ENCODE measurements at regions not wholly inside any gene's neighbourhood (a gene's known extent, or its start where the extent isn't known, plus 50 kb on each side); places are given as distances from the start of the nearest gene placed in this dataset.

- no peak overlapping the region for H3K27ac ChIP-seq (ENCODE audit: low read depth, low read length)
- TF ChIP-seq CTCF (IDR thresholded peaks at IDR 0.05; ENCODE audit: insufficient read depth, low read length, poor library complexity, severe bottlenecking) (no peak), EZH2phosphoT487 (conservative IDR thresholded peaks at IDR 0.05; ENCODE audit: low read length) (no peak)
Observed at GRCh38 chr17:63268827-63269226, 177.3 kb downstream of the CYB561 start.

GRCh38 chr17:63270610-63271009, 175.5 kb downstream of the CYB561 start:
- H3K9me3 ChIP-seq (ENCODE audit: insufficient read depth, low read length): no peaks in the 10 kb centered on the region
- H3K27ac ChIP-seq (ENCODE audit: low read depth, low read length): no peak overlapping the region
- H3K4me3 ChIP-seq (ENCODE audit: insufficient read depth, low read length, poor library complexity, severe bottlenecking): no peak overlapping the region
- H3K9ac ChIP-seq (ENCODE audit: low read length): no peak overlapping the region
- TF ChIP-seq EZH2phosphoT487 (conservative IDR thresholded peaks at IDR 0.05; ENCODE audit: low read length) (no peak), CTCF (IDR thresholded peaks at IDR 0.05; ENCODE audit: insufficient read depth, low read length, poor library complexity, severe bottlenecking) (no peak)
- no peaks in the 10 kb centered on the region for H4K20me1 ChIP-seq (ENCODE audit: low read depth, low read length)
- H3K79me2 ChIP-seq (ENCODE audit: insufficient read depth, low read length): no peaks in the 10 kb centered on the region
- no peak overlapping the region for H3K4me2 ChIP-seq (ENCODE audit: low read depth, low read length, poor library complexity, severe bottlenecking)
- H3K36me3 ChIP-seq (ENCODE audit: low read length): no peaks in the 10 kb centered on the region
- H3F3A ChIP-seq (ENCODE audit: insufficient read depth): no peaks in the 10 kb centered on the region
- no peaks in the 10 kb centered on the region for H3K9me2 ChIP-seq (replicated peaks; ENCODE audit: insufficient read depth, low read length)
- H2AFZ ChIP-seq (ENCODE audit: low read depth, low read length, severe bottlenecking): no peak overlapping the region
- no peaks in the 10 kb centered on the region for H3K27me3 ChIP-seq (ENCODE audit: low read length)

More at GRCh38 chr17:63268827-63269226, 177.3 kb downstream of the CYB561 start:
- Histone ChIP-seq H3K36me3 (ENCODE audit: low read length) (no peaks in the 10 kb centered on the region), H4K20me1 (ENCODE audit: low read depth, low read length) (no peaks in the 10 kb centered on the region), H3F3A (ENCODE audit: insufficient read depth) (no peaks in the 10 kb centered on the region), H3K27me3 (ENCODE audit: low read length) (no peaks in the 10 kb centered on the region), H3K9me2 (replicated peaks; ENCODE audit: insufficient read depth, low read length) (no peaks in the 10 kb centered on the region), H3K9me3 (ENCODE audit: insufficient read depth, low read length) (no peaks in the 10 kb centered on the region), H3K4me2 (ENCODE audit: low read depth, low read length, poor library complexity, severe bottlenecking) (no peak overlapping the region), H3K4me3 (ENCODE audit: insufficient read depth, low read length, poor library complexity, severe bottlenecking) (no peak overlapping the region), H2AFZ (ENCODE audit: low read depth, low read length, severe bottlenecking) (no peak overlapping the region), H3K79me2 (ENCODE audit: insufficient read depth, low read length) (no peaks in the 10 kb centered on the region), H3K9ac (ENCODE audit: low read length) (no peak overlapping the region)

- TF ChIP-seq EZH2phosphoT487 (conservative IDR thresholded peaks at IDR 0.05; ENCODE audit: low read length) (no peak), CTCF (IDR thresholded peaks at IDR 0.05; ENCODE audit: insufficient read depth, low read length, poor library complexity, severe bottlenecking) (no peak)
- Histone ChIP-seq H3K79me2 (ENCODE audit: insufficient read depth, low read length) (no peaks in the 10 kb centered on the region), H3K27me3 (ENCODE audit: low read length) (no peaks in the 10 kb centered on the region), H3K27ac (ENCODE audit: low read depth, low read length) (no peak overlapping the region), H3K36me3 (ENCODE audit: low read length) (no peaks in the 10 kb centered on the region), H3F3A (ENCODE audit: insufficient read depth) (no peaks in the 10 kb centered on the region), H3K4me3 (ENCODE audit: insufficient read depth, low read length, poor library complexity, severe bottlenecking) (no peak overlapping the region), H3K4me2 (ENCODE audit: low read depth, low read length, poor library complexity, severe bottlenecking) (no peak overlapping the region), H3K9me3 (ENCODE audit: insufficient read depth, low read length) (no peaks in the 10 kb centered on the region), H3K9me2 (replicated peaks; ENCODE audit: insufficient read depth, low read length) (no peaks in the 10 kb centered on the region), H4K20me1 (ENCODE audit: low read depth, low read length) (no peaks in the 10 kb centered on the region), H2AFZ (ENCODE audit: low read depth, low read length, severe bottlenecking) (no peak overlapping the region), H3K9ac (ENCODE audit: low read length) (no peak overlapping the region)
Observed at GRCh38 chr17:63274146-63274545, 172.0 kb downstream of the CYB561 start.
